ENCODE measurements at regions not wholly inside any gene's neighbourhood (a gene's known extent, or its start where the extent isn't known, plus 50 kb on each side); places are given as distances from the start of the nearest gene placed in this dataset.

DNA sequence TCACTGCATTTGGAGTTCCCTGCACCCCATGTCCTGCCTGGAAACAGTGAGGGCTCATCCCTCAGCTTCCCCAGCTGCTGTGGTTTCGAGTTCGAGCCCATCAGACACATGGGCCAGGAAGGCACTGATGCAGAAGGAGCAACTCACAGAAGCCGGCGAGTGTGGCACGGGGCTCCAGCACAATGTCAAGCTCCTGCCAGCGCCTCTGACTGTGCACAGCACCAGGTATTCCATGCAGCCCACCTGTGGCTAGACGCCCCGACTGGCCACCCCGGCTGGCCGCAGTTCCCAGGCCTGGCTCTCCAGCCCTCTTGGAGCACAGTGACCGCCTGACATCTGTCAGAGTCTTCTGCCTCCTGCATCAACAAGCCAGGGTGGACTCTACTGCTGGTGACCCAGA is 419.4 kb downstream of the SHANK2 start:
- intact Hi-C loops (cut with micrococcal nuclease; ENCODE audit: unreplicated experiment), result no loop called here
- TF ChIP-seq, protein P1, sequence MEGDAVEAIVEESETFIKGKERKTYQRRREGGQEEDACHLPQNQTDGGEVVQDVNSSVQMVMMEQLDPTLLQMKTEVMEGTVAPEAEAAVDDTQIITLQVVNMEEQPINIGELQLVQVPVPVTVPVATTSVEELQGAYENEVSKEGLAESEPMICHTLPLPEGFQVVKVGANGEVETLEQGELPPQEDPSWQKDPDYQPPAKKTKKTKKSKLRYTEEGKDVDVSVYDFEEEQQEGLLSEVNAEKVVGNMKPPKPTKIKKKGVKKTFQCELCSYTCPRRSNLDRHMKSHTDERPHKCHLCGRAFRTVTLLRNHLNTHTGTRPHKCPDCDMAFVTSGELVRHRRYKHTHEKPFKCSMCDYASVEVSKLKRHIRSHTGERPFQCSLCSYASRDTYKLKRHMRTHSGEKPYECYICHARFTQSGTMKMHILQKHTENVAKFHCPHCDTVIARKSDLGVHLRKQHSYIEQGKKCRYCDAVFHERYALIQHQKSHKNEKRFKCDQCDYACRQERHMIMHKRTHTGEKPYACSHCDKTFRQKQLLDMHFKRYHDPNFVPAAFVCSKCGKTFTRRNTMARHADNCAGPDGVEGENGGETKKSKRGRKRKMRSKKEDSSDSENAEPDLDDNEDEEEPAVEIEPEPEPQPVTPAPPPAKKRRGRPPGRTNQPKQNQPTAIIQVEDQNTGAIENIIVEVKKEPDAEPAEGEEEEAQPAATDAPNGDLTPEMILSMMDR (conservative IDR thresholded peaks at IDR 0.05), result no peak
- TF ChIP-seq EZH2 (IDR thresholded peaks at IDR 0.05; ENCODE audit: low read depth), result no peak
- ChIA-PET POLR2A (ENCODE audit: unreplicated experiment) (no interaction called here), CTCF (no interaction called here)
- Histone ChIP-seq H3K27ac (no peak overlapping the region), H3K9me2 (ENCODE audit: insufficient read depth) (no peaks in the 10 kb centered on the region), H2AFZ (no peak overlapping the region), H3K4me2 (no peak overlapping the region), H3K4me3 (no peak overlapping the region), H3F3A (ENCODE audit: insufficient read depth, low read depth) (no peaks in the 10 kb centered on the region), H3K36me3 (ENCODE audit: low read depth) (no peaks in the 10 kb centered on the region), H3K4me1 (replicated peaks; ENCODE audit: insufficient read depth) (no peaks in the 10 kb centered on the region), H3K79me2 (ENCODE audit: low read depth) (no peaks in the 10 kb centered on the region), H3K9me3 (ENCODE audit: insufficient read depth, low read depth) (no peaks in the 10 kb centered on the region), H4K20me1 (ENCODE audit: insufficient read depth) (no peaks in the 10 kb centered on the region), H3K27me3 (ENCODE audit: insufficient read depth, low read depth) (no peaks in the 10 kb centered on the region)
- no TSS peak for BruUV-seq (replicated peaks)
- no peak for DNase-seq

DNA sequence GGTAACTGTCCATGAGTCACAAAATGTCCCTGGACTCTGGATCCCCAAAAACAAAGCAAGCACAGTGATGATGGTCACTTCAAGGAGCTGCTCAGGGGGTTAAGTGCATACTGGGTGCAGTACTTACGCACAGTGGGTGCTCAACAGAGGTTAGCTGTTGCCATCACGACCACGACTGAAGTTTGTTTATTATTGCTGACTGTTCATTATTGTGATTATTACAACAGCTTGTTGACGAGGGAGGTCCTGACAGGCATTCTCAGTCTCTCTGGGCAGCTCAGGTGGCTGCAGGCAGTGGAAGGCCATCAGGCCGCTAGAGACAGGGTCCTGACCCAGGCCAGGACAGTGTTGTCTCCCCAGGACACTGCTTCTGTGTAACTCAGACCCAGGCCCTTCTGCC is 418.8 kb downstream of the SHANK2 start:
- no peak overlapping the region for H3K27ac ChIP-seq
- no peaks in the 10 kb centered on the region for H3K9me2 ChIP-seq (ENCODE audit: insufficient read depth)
- H2AFZ ChIP-seq, result no peak overlapping the region
- no peaks in the 10 kb centered on the region for H3F3A ChIP-seq (ENCODE audit: insufficient read depth, low read depth)
- POLR2A ChIA-PET (ENCODE audit: unreplicated experiment), result no interaction called here
- no TSS peak for BruUV-seq (replicated peaks)
- no peaks in the 10 kb centered on the region for H3K79me2 ChIP-seq (ENCODE audit: low read depth)
- H3K9me3 ChIP-seq (ENCODE audit: insufficient read depth, low read depth), result no peaks in the 10 kb centered on the region
- no peak overlapping the region for H3K4me3 ChIP-seq
- no peak for DNase-seq
- no peaks in the 10 kb centered on the region for H4K20me1 ChIP-seq (ENCODE audit: insufficient read depth)
- no peaks in the 10 kb centered on the region for H3K4me1 ChIP-seq (replicated peaks; ENCODE audit: insufficient read depth)
- intact Hi-C loops (cut with micrococcal nuclease; ENCODE audit: unreplicated experiment), result no loop called here
- H3K36me3 ChIP-seq (ENCODE audit: low read depth), result no peaks in the 10 kb centered on the region
- no peak overlapping the region for H3K4me2 ChIP-seq
- CTCF ChIA-PET, result no interaction called here
- no peaks in the 10 kb centered on the region for H3K27me3 ChIP-seq (ENCODE audit: insufficient read depth, low read depth)
- no peak for TF ChIP-seq EZH2 (IDR thresholded peaks at IDR 0.05; ENCODE audit: low read depth)

DNA sequence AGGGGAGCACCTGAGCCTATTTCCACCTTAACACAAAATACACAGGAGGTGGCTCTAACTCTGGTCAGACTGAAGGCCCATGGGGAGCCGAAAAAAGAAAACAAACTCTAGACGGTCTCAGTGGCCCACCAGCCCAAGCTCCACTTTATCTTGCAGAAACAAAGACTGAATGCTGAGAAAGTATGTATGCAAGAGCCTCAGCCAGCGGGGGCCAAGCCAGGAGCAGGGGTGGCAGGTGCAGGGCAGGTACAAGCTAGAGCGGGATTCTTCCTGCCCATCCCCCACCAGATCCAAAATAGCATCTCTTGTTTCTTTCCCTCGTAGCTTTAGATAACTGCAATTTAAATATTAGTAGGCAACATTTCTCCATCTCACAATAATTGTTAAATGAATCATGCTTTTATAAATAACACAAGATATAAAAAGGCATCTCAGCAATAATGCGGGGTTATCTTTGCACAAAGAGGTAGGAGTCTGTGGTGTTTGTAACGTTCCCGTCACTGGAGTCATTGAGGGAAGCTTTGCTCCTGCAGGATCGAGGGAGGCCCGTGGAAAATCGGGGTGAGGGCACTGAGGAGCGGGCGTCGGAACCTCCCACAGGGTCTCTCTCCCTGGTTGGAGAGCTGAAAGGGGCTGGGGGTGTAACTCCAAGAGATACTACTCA is 418.0 kb downstream of the SHANK2 start:
- Histone ChIP-seq H3K9me3 (ENCODE audit: insufficient read depth, low read depth) (no peaks in the 10 kb centered on the region), H3K9me2 (ENCODE audit: insufficient read depth) (no peaks in the 10 kb centered on the region), H3K4me1 (replicated peaks; ENCODE audit: insufficient read depth) (no peaks in the 10 kb centered on the region), H3K36me3 (ENCODE audit: low read depth) (no peaks in the 10 kb centered on the region), H3K4me2 (no peak overlapping the region), H2AFZ (no peak overlapping the region), H3K4me3 (no peak overlapping the region), H4K20me1 (ENCODE audit: insufficient read depth) (no peaks in the 10 kb centered on the region), H3K27ac (no peak overlapping the region), H3F3A (ENCODE audit: insufficient read depth, low read depth) (no peaks in the 10 kb centered on the region), H3K79me2 (ENCODE audit: low read depth) (no peaks in the 10 kb centered on the region), H3K27me3 (ENCODE audit: insufficient read depth, low read depth) (no peaks in the 10 kb centered on the region)
- DNase-seq, result no peak
- no peak for TF ChIP-seq EZH2 (IDR thresholded peaks at IDR 0.05; ENCODE audit: low read depth)
- TF ChIP-seq, protein P1 (conservative IDR thresholded peaks at IDR 0.05), result no peak
- ChIA-PET POLR2A (ENCODE audit: unreplicated experiment) (no interaction called here), CTCF (no interaction called here)
- no TSS peak for BruUV-seq (replicated peaks)
- intact Hi-C loops (cut with micrococcal nuclease; ENCODE audit: unreplicated experiment), result no loop called here

DNA sequence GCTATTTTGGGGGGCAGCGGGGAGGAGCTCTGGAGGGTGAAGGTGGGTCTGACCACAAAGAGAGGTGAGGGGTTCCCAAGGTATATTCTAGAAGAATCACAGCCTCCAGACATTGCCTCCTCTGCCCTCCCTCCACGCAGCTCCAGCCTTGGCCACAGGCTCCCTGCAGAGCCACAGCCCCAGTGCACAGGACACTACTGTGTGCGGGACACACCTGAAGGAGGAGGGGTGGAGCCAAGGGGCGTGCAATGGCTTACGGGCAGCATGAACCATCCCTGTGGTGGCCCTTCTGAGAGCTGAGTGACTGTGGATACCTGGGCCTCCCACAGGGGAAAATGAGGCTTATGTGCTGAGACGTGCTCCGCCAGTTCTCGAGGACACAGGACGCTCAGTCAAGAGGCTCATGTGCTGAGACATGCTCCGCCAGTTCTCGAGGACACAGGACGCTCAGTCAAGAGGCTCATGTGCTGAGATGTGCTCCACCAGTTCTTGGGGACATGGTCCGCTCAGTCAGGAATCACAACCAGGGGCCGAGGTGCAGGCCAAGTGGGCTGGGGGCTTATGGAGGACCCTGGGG is 417.3 kb downstream of the SHANK2 start:
- Histone ChIP-seq H4K20me1 (ENCODE audit: insufficient read depth) (no peaks in the 10 kb centered on the region), H3K36me3 (ENCODE audit: low read depth) (no peaks in the 10 kb centered on the region), H3K4me1 (replicated peaks; ENCODE audit: insufficient read depth) (no peaks in the 10 kb centered on the region), H3K79me2 (ENCODE audit: low read depth) (no peaks in the 10 kb centered on the region), H2AFZ (no peak overlapping the region), H3F3A (ENCODE audit: insufficient read depth, low read depth) (no peaks in the 10 kb centered on the region), H3K27ac (no peak overlapping the region), H3K9me2 (ENCODE audit: insufficient read depth) (no peaks in the 10 kb centered on the region), H3K9me3 (ENCODE audit: insufficient read depth, low read depth) (no peaks in the 10 kb centered on the region), H3K27me3 (ENCODE audit: insufficient read depth, low read depth) (no peaks in the 10 kb centered on the region), H3K4me2 (no peak overlapping the region), H3K4me3 (no peak overlapping the region)
- DNase-seq, result no peak
- intact Hi-C loops (cut with micrococcal nuclease; ENCODE audit: unreplicated experiment), result no loop called here
- no peak for TF ChIP-seq EZH2 (IDR thresholded peaks at IDR 0.05; ENCODE audit: low read depth)
- TF ChIP-seq, protein P1 (conservative IDR thresholded peaks at IDR 0.05), result no peak
- POLR2A ChIA-PET (ENCODE audit: unreplicated experiment), result no interaction called here
- CTCF ChIA-PET, result no interaction called here
- no TSS peak for BruUV-seq (replicated peaks)
